Adrenal gland (tissue), 9 donors: ENCODE measurements at regions not wholly inside any gene's neighbourhood (a gene's known extent, or its start where the extent isn't known, plus 50 kb on each side); places are given as distances from the start of the nearest gene placed in this dataset.

Experiments used
- DNase-seq, 7 donors: peaks; one replicate each; pipeline ENCODE4 v3.0.0-alpha.2; 2019 to 2020
- H3K27ac ChIP-seq, 5 donors: fragments of 200-600 bp; sonication (generic) in 4 of 5; 1 replicate in 3 of 5; 2 replicates in 2 of 5; pipeline versions ENCODE4 v1.5.1 to v1.8.0; 2016 to 2020; ENCODE audit warnings: mild to moderate bottlenecking in 1 of 5
- H3K27me3 ChIP-seq: fragments of 200-600 bp; 2 replicates; pipeline ENCODE4 v1.8.0; 2021
- H3K36me3 ChIP-seq, 2 donors: fragments of 200-600 bp; replicated peaks in 1 of 2; 1 replicate in 1 of 2; 2 replicates in 1 of 2; pipeline versions ENCODE4 v1.5.1 to v1.8.0; 2018 to 2022
- H3K4me1 ChIP-seq, 2 donors: fragments of 200-600 bp; replicated peaks in 1 of 2; 1 replicate in 1 of 2; 2 replicates in 1 of 2; pipeline versions ENCODE4 v1.5.1 to v1.8.0; 2018 to 2021
- H3K4me3 ChIP-seq, 4 donors: fragments of 200-600 bp; sonication (generic) in 3 of 4; one replicate each; pipeline ENCODE4 v1.5.1; 2016 to 2018
- H3K9me3 ChIP-seq, 3 donors: fragments of 200-600 bp; sonication (generic) in 1 of 3; replicated peaks in 1 of 3; 1 replicate in 2 of 3; 2 replicates in 1 of 3; pipeline versions ENCODE4 v1.5.1 to v1.8.0; 2016 to 2021
- CTCF ChIP-seq, 6 experiments: fragments of 450-650 bp in 4 of 6; fragments of 200-600 bp in 2 of 6; sonication (generic) in 1 of 6; IDR thresholded peaks; 1 replicate in 5 of 6; 2 replicates in 1 of 6; pipeline versions ENCODE4 v1.5.1 to v1.8.0; 2016 to 2021; ENCODE audit warnings: antibody characterized with exemption in 6 of 6, mild to moderate bottlenecking in 2 of 6, moderate library complexity in 1 of 6
- POLR2A ChIP-seq, 2 donors: fragments of 450-650 bp; IDR thresholded peaks; one replicate each; pipeline ENCODE4 v1.6.1; 2017; ENCODE audit warnings: antibody characterized with exemption in 2 of 2, mild to moderate bottlenecking in 2 of 2, moderate library complexity in 1 of 2
- WGBS, 4 donors: extraction: QIAGEN DNeasy Blood & Tissue Kit in 2 of 4; methylation state at CpG; one replicate each; pipeline versions ENCODE4 v1.1.5 to v1.1.7; 2013 to 2017; 5-methylcytosine and 5-hydroxymethylcytosine counted together
- intact Hi-C, 2 donors: fragments of 100-400 bp; cut with DNase I; formaldehyde crosslinking; loops; one replicate each; pipeline versions ENCODE4 v1.14.1 to v1.15.0; 2022 to 2023
- donor health status: healthy with polysubstance abuse.
- donor health status: Bipolar disorder and iron deficiency.
- donor health status: DM: yes; HTN: yes; CAD: no.
- donor health status: DM: no; HTN: no; CAD: no.
- donor health status: DM: no; HTN: no; CAD: no.

DNA sequence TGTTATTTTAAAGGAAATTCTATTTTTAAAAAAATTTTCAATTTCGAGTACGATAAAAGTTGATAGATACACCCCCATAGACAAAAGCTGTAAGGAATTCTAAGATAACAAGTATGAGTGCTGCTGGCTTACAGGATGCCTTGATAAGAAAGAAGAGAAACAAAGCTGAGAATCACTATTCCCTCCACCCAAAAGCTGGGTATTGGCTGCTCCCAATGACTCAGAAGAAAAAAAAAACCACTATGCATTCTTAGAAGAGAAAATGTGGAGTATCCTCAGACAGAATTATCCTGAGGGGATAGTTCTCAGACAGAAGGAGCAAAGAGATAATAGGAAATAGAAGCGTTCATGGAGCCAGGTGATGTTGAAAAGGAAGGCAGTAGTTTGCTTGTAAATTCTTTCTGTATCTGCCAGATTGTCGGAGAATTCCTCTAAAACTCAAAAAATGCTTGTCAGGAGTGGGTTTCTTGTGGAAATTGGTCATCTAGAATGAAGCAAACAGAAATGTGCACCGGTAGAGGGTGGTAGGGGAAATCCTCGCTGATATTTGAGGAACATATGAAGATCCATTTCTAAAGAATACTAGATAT is 217.5 kb upstream of the ADAMTS3 start:
- H3K9me3 ChIP-seq: no peaks in the 10 kb centered on the region
- H3K27me3 ChIP-seq: no peaks in the 10 kb centered on the region
- H3K4me1 ChIP-seq: no peaks in the 10 kb centered on the region
- DNase-seq: no peak
- H3K36me3 ChIP-seq: no peaks in the 10 kb centered on the region
- WGBS, 4 donors: 80 to 90% (median 84%) methylated on average over 6 of the region's 6 CpGs
- TF ChIP-seq POLR2A (IDR thresholded peaks at IDR 0.05) (no peak), CTCF (IDR thresholded peaks at IDR 0.05) (no peak)
- no peak overlapping the region for H3K4me3 ChIP-seq
- intact Hi-C loops: no loop called here
- H3K27ac ChIP-seq: no peak overlapping the region

GRCh38 chr4:72779241-72779640 is 210.2 kb upstream of the ADAMTS3 start:
- intact Hi-C loops: no loop called here
- 57 to 61% (median 59%) methylated on average over 4 of the region's 4 CpGs for WGBS, 4 donors

DNA sequence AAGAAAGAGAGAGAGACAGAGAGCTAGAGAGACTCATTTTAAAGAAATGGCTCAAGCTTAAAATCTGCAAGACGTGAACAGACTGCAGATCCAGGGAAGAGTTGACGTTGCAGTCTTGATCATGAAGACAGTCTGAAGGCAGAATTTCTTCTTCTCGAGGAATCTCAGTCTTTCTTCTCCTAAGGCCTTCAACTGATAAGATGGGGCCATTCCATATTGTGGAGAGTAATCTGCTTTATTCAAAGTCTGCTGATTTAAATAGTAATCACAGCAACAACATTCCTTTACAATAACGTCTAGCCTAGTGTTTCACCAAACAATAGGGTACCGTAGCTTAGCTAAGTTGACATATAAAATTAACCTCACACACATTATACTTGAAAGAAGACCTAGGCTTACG is 208.4 kb upstream of the ADAMTS3 start:
- TF ChIP-seq POLR2A (IDR thresholded peaks at IDR 0.05): no peak
- no peak for TF ChIP-seq CTCF (IDR thresholded peaks at IDR 0.05)
- no peak for DNase-seq
- H3K27ac ChIP-seq: no peak overlapping the region
- H3K36me3 ChIP-seq: no peaks in the 10 kb centered on the region
- no peaks in the 10 kb centered on the region for H3K9me3 ChIP-seq
- H3K4me1 ChIP-seq: no peaks in the 10 kb centered on the region
- no peaks in the 10 kb centered on the region for H3K27me3 ChIP-seq
- 66 to 80% (median 70%) methylated on average over 6 of the region's 6 CpGs for WGBS, 4 donors
- H3K4me3 ChIP-seq: no peak overlapping the region
- intact Hi-C loops: no loop called here

More at GRCh38 chr4:72779241-72779640, 210.2 kb upstream of the ADAMTS3 start:
- no peaks in the 10 kb centered on the region for H3K4me1 ChIP-seq
- no peak overlapping the region for H3K4me3 ChIP-seq
- H3K36me3 ChIP-seq: no peaks in the 10 kb centered on the region
- H3K9me3 ChIP-seq: no peaks in the 10 kb centered on the region
- no peak overlapping the region for H3K27ac ChIP-seq
- no peak for DNase-seq
- TF ChIP-seq POLR2A (IDR thresholded peaks at IDR 0.05): no peak
- no peaks in the 10 kb centered on the region for H3K27me3 ChIP-seq

DNA sequence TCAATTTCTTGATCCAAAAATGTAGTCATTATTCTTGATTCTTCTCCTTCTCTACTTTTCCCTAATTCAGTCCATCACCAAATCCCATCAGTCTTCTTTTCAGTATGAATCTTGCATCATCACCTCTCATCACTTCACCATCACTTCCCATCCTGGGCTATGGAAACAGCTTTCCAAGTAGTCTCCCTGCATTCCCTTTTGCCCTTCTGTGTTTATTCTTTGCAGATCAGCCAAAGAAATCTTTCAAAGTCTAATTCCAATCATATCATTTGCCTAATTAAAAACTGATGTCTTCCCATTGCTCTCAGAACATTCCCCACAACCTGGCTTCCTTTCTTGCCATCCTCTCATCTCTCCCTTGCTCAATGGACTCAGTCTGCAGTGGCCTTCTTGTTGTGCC is 201.7 kb upstream of the ADAMTS3 start:
- H3K36me3 ChIP-seq: no peaks in the 10 kb centered on the region
- no peaks in the 10 kb centered on the region for H3K9me3 ChIP-seq
- intact Hi-C loops: no loop called here
- no peak overlapping the region for H3K27ac ChIP-seq
- H3K4me1 ChIP-seq: no peaks in the 10 kb centered on the region
- H3K27me3 ChIP-seq: no peaks in the 10 kb centered on the region
- TF ChIP-seq CTCF (IDR thresholded peaks at IDR 0.05) (no peak), POLR2A (IDR thresholded peaks at IDR 0.05) (no peak)
- no peak overlapping the region for H3K4me3 ChIP-seq
- DNase-seq: no peak

DNA sequence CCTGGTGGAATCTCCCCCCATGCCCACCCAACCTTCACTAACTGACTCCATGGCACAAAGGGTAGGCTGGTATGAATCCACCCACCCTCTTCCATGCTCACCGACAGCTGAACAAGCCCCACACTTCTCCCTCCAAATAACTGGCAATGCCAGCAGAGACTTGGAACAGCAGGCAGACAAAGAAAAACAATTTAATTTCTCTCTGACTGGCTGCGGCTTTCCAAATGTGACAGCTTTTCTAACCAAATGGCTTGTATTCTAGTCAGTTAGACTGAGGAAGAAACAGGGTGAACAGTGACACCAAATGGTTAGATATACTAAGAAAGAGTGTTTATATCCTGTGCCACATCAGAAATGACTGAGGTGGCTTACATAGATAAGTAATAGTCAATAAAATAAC is 199.3 kb upstream of the ADAMTS3 start:
- DNase-seq: no peak
- Histone ChIP-seq H3K27ac (peak overlapping the region in 1 of 5 donors; percentile 18), H3K36me3 (no peaks in the 10 kb centered on the region), H3K4me3 (no peak overlapping the region), H3K4me1 (no peaks in the 10 kb centered on the region), H3K9me3 (no peaks in the 10 kb centered on the region), H3K27me3 (no peaks in the 10 kb centered on the region)
- WGBS, 4 donors: 71 to 86% (median 78%) methylated on average over 2 of the region's 2 CpGs
- intact Hi-C loops: no loop called here
- no peak for TF ChIP-seq CTCF (IDR thresholded peaks at IDR 0.05)
- TF ChIP-seq POLR2A (IDR thresholded peaks at IDR 0.05): no peak
